NCI-H1436 (cell line): ENCODE measurements at regions not wholly inside any gene's neighbourhood (a gene's known extent, or its start where the extent isn't known, plus 50 kb on each side); places are given as distances from the start of the nearest gene placed in this dataset.

Experiments used
- DNase-seq: peaks from one replicate; lab custom pipeline; 2025; lab: John Stamatoyannopoulos, UW

DNA sequence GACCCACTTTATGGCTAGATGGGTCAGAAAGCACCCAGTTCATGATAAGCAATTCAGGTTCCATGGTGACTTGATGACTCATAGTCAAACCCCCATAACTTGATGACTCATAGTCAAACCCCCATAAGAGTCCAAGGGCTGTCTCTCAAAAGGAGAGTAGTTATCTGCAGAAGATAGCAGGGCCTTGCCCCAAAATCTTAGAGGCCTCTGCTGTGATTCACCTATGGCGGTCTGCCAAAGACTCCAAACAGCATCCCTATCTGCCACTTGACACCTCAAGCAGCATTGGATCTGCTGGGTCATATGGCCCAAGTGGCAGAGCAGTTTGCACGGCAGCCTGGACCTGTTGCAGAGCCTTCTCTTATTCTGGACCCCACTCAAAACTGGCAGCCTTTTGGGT, 395.2 kb upstream of the KIF2A start:
- no peak for DNase-seq

DNA sequence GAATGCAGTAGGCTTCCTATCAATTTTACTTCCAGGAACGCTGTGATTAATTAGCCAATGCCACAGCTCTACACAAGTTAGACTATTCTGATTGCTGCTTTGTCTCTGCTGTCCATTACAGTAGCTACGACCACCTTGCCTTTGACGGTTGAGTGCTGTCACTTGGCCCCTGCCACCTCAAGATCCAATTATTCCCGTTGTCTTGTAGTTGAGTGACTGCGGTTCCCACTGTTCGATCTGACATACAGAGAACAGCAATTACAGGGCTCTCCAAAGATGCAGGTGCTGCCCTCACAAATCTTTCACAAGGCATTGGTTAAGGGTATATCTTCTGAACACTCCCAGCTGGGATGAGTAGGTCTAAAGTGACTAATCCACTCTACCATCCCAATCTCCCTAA, 393.4 kb upstream of the KIF2A start:
- DNase-seq: no peak

DNA sequence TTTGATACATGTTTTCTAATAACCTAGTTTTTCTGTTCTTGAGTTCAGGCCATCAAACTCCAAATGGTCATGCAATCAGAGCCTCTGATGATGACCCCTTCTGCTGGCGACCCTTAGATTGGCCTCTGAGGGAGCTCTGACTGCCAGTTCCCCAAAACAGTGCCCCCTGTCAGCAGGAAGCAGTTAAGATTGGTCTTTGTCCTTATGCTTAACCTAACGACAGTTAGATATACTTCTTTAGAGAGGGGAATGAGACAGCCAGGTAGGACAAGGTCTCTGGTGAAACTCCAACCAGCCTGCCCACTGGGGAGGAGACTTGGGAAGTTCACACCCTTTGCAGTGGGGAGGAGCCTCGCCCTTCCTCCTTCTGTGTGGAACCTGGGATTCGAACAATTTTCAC, 390.4 kb upstream of the KIF2A start:
- no peak for DNase-seq

DNA sequence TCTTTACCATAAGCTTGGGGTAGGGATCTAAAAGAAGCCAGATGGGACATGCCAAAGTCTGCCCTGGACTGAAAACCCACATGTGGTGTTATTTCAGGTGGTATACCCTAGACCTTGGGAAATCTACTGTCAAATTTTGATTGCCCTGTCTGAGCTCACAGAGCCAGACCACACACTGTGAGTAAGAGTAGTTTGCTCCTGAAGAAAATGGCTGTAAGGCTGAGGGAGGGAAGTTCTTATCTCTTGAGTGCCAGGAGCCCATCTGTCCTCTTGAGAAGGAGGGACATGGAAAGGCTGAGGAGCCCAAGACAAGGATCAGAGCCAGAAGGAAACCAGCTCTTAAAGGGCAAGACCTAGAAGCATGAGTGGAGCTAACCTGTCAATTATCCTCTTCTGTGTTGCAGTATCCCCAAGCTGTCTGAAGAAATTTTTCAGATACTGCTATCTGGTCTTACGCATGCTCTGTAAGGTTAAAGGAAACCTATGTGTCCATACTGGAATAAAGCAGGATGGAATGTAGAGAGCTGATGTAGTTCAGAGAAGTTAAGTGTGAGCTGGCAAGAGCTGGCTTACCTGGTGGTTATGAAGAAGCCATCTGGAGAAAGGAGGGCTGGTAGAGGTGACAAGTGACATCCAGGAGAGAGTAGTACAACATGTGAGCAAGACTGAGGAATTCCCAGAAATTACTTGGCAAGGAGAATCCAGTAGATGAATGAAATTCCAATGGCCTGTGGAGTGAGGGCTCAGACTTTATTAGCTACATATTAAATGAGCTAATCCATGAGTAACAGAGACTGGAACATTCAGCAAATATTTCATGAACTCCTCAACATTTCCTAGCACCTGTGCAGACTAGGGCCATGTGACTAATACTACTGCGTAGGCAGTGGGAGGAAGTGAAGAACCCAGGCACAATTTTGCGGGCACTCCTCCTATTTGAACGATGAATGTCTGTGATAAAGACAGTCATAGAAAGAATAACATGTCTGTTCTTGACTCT, 389.1 kb upstream of the KIF2A start:
- DNase-seq: no peak

DNA sequence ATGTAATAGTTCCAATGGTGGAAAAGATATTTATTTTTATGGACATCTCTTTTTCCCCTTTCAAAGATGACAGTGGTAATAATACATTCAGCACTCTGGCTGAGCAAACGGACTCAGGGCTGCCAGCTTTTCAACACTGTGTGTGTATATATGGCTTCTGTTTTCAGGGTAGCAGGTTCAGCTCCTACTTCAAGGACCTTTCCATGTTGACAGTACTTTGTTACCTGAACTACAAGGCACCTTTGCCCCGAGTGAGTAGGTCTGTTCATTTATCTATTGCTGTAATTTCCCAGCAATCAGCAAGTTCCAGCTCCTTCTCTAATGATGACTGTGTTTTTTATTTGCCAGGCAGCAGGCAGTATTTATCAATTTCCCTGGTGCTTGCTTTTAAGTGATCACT, 387.4 kb upstream of the KIF2A start:
- DNase-seq: no peak

DNA sequence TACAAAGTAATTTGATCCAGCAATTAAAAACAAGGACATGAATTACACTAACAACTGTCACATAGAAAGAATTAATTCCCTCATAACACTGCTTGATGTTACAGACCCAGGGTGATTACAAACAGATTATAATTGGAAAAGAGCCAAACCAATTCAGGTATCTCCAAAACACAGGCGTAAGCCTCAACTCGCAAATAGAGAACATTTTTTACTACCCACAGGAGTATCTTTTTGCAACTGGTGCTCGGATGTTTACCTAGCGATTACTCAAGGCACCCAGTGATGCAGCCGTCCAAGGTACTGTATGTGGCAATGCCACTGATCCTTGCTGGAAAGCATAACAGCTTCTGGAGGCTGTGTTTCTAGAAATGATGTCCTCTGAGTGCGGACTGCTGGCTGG, 386.1 kb upstream of the KIF2A start:
- DNase-seq: peak; percentile 75

DNA sequence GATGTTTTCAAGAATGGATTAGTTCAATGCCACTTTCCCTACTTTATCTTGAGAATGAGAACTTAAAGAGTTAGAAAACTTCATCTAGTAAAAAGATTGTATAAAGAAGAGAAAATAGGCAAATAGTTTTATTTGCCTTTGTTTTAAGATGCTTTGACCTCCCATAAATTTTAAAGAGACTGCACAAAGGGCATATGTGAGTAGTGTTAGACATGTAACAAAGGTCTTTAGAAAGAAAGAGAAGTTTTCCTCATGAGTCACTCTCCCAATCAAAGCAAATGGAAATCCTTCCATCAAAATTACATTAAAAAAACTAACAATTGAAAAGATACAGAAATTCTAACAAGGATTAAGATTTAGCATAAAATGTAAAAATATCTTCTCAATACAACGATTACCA, 381.8 kb upstream of the KIF2A start:
- no peak for DNase-seq

DNA sequence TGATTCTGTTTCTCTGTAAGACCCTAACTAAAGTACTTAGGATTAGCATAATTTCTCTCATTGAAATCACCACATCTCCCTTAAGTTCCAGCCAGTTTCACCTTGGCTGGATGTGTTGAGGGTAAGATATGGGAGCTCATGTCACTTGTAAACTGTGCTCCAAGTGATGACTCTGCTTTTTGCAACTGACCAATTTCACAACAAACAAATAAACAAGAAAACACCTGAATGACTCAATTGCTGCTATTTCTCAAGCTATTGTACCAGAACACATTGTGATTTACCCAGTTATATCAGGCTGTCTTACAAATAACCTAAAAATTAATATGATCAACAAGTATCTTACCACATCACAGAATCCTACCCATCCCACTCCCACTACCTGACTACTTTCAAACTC, 379.1 kb upstream of the KIF2A start:
- no peak for DNase-seq

DNA sequence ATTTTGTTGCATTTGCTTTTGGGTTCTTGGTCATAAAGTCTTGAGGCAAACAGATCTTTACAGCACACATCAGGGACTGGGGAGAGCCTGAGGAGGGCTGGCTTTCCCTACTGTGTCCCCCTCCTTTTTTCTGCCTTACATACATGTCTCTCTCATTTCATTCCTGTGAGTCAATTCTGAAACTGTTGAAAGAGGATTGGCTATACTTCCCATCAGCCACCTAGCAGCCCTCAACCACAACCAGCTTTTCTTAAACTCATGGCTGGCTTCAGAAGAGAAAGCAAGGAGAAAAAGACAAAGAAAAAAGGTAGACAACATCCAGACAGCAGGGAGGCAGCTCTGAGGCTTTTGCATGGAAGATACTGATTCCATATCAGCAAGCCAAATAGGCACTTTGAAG, 374.8 kb upstream of the KIF2A start:
- DNase-seq: no peak

DNA sequence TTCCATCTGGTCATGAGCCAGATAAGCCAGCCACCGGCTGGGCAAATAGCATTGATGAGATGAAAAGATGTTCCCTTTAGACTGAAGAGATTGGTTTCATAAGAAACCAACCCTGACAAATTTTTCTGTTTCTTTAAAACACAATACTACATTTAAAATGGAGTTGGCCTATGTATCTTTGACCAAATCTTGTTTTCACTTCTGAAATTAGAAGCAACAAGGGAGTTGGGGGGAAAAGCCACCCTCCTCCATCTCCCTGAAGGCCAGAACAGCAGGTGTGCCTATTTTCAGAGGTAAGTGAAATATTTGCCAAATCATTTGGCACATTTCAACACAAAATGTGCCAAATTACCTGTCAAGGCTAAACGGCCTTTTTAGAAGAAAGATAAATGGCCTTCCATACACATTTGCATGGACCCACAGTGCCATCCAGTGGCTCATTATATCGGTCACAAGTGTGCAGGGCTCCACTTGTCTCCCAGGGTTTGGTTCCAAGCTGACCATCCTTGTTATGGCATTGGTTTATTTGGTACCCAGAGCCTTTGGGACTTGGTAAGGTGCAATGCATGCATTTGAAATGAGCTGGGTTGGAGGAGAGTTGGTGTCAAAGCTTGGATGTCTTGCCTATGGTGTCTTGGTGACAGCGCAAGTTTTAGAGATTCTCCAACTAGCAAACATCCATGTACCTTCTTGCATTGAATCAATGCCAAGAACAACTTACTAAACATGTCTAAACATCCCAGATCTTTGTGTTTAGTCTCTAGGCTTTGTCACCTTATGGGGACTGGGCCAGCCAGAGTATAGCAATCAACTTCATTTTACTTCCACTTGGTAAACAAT, 372.0 kb upstream of the KIF2A start:
- DNase-seq: peak; percentile 87

DNA sequence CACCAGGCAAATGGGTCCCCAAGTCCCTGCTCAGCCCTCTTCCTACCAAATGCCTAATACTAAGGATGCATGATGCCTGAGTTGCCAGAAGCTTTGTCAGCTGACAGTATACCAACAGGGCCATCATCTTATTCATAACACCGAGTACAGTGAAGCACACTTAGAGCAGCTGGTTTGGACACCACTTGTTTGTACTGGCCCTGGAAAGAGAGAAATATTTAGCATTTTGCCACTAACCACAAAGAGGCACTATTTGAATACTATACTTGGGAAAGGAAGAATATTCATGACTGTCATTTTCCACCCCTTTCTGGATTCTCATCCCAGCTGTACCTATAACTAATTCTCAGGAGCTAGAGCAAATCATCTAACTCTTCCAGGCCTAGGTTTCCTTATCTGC, 364.4 kb upstream of the KIF2A start:
- DNase-seq: no peak

DNA sequence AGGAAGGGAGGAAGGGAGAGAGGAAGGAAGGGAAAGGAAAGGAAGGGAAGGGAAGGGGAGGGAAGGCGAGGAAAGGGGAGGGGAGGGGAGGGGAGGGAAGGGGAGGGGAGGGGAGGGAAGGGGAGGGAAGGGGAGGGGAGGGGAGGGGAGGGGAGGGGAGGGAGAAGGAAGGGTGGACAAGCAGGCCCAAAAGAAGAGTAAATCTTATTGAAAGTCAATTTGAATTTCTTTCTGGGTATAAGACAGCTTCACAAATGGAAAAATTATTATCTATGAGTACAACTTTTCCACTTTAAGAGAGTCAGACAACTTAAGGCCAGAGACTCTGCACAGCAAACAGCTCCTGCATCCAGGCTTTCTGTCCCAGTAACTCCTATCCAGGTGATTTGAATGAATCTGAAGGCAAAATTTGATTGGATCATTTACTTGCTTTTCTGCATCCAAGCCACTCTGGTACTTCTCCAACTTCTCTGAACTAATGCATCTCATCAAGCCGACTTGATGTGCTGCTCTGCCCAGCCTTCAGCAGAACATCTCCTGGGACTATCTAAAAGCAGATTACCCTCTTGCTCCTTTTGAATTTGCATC, 363.4 kb upstream of the KIF2A start:
- DNase-seq: no peak

DNA sequence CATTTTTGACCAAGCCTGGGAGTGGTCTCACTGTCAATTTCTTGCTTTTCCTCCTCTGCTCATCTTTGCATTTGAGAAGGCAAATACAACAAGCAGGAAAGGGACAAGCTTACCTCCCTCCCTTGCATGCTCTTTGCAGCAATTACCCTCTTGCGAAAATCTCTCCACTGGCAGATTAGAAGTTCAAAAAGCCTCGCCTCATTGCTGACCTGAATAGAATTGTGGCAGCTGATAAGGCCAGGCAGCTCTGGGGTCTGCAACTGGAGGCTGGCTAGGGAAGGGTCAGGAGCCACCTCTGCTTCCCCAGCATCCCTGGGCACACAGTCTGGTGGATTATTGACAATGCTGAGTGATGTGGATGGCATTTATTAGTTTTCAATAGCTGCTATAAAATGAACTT, 362.3 kb upstream of the KIF2A start:
- no peak for DNase-seq

DNA sequence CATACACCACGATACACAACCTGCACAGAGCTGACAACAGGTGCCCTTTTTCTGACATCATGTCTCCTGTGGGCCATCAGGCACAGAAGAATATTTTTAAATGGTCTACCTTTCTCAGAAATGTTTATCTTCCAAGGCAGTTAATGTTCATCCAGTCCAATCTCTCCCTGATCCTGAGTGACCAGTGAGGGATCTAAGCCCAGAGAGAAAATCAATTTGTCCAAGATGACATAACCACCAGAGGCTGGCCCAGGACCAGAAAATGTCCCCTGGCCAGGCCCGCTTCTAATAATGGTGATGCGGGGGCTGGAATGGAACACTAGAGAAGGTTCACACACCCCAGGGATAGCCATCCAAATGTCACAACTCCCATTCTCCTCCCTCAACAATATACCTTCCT, 357.9 kb upstream of the KIF2A start:
- DNase-seq: no peak

DNA sequence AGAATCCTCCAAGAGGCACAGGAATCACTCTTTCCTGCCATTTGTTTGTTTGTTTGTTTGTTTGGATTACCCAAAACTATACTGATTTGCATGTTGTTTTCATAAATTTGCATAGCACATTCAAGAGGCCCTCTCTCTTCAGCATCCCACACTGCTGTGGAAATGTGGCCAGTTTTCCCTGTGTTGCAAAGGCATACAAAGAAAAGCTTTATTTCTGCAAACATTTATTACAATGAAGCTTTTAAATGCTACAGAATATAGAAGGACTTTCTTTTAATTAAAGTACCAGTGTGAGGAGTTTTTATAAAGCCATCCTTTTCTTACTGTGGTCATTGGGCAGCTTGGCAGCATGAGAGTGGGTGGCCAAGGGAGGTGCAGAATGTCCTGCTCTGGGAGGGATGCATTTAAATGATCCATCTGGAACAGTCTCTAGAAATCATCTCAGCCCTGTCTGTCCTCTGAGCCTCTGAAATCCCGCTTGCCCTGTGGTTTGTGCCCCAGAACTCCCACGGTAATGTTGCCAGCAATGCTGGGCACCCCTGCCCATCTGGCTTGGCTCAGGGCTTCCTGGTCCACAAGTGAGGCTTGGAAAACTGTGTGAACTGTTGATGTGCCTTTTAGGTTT, 356.8 kb upstream of the KIF2A start:
- no peak for DNase-seq

DNA sequence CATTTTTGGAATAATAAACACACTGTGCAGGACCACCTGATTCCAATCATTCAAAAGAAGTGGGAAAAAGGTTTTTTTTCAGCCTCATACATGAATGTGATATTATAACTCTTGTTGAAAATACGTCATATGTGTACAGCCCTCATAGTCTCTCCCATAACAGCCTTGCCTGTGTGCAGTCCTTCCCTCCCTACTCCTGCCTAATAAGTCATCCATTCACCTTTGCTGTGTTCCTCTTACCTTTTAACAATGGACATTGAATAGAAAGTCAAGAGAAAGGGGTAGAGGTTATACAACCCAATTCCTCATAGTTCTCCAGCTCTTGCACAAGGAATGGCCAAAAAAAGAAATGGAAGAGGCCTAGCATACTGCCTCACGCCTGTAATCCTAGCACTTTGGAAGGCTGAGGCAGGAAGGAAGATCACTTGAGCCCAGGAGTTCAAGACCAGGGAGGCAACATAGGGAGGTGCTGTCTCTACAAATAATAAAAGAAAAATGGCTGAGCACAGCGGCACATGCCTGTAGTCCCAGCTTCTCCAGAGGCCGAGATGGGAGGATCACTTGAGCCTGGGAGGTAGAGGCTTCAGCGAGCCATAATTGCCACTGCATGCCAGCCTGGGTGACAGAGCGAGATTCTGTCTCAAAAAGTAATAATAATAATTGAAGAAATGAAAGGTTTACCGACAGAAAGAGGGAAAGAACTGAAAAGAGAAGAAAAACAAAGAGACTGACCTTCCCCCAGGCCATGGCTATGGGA, 356.1 kb upstream of the KIF2A start:
- no peak for DNase-seq

DNA sequence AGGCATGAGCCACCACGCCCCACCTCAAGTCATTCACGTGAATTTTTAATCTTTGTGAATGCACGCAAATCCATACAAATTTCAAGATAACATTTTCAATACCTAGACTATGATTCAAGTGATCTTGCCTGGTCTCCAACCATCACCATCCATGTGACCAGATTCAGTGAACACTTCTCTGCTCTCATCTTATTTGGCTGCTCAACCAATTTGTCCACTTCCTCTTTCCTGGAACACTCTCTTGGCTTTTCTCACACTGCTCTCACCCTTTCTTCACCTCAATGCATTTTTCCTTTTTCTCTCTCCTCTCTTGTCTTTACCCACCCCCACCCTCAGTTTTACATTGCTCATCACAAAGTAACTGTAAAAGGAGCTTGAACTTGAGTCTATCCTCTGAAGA, 354.7 kb upstream of the KIF2A start:
- DNase-seq: no peak

DNA sequence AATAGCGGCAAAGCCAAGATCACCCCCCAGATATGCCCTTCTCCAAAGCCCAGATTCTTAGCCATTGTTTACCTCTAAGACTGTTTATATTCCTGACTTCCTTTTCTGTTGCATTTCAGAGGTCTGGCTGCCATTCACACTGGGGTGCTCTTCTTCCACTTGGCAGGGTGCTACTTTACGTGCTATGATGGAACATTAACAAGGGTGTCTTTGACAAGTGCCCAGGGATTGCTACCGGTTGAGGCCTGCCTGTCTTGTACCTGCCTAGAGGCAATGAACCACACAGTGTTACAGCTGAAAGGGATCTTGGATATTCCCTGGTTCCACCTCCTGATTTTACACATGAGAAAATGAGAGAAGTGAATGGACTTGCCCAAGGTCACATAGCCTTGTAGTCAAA, 352.1 kb upstream of the KIF2A start:
- DNase-seq: no peak

DNA sequence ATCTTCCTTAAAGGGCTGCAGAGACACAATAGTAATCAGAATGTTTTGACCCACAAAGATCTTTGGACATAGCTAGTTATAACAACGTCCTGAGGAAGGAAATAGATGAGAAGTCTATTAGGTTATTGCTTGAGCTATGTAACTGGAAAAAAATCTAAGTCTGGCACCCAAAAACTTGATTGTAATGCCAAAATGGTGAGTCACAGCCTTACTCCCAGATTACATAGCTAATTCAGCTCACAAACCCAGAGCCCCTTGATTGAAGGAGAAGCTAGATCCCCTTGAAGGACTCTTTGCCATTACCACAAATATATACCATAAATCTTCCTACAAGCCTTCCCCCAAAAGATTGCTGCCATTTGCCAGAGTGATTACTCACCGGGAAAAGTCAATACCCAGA, 341.8 kb upstream of the KIF2A start:
- DNase-seq: no peak

DNA sequence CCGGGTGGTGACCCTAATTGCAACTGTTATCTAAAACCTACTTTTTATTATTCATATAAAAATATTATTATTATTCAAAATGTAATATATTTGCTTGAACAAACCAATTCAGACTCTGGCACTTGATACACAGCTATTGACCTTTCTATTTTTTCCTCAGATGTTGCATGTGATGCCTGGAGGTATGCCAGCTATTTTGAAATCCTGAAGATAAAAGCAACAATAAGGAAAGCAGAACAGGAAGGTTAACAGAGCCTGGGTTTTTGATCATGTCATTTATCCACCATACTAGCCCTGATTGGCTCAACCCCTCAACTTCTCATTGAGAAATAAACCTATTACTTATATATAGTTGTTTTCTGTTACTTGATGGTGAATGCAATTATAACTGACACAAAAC, 340.9 kb upstream of the KIF2A start:
- no peak for DNase-seq

DNA sequence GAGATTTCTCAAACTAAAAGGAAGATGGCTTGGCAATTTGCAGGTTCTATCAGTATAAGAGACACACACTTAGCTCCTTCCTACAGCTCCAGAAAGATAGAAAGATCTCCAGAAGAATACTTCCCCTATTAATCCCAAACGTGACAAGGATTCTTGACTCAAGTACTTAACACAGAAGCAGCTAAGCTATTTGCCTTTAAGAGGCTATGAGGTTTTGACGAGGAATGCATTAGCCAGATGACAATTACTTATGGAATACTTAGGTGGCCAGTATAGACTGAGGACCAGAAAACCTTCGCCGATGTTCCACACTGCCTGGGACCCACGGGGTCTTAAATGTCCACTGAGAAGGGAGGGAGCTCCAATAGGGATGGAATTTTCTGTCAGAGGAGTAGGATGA, 340.5 kb upstream of the KIF2A start:
- no peak for DNase-seq
